GM18502 (cell line): ENCODE measurements at regions not wholly inside any gene's neighbourhood (a gene's known extent, or its start where the extent isn't known, plus 50 kb on each side); places are given as distances from the start of the nearest gene placed in this dataset.
"Not testable (repeated sequence)": the region's sequence is repeated elsewhere in the genome, so short reads cannot be mapped to it uniquely, and the experiment has no call there.

Source experiments
- ATAC-seq: cut with Tn5 transposase; IDR thresholded peaks from one replicate; pipeline ENCODE4 v1.9.1; 2021; ENCODE audit warnings: mild to moderate bottlenecking; ENCODE audit not compliant: unreplicated experiment, poor library complexity

DNA sequence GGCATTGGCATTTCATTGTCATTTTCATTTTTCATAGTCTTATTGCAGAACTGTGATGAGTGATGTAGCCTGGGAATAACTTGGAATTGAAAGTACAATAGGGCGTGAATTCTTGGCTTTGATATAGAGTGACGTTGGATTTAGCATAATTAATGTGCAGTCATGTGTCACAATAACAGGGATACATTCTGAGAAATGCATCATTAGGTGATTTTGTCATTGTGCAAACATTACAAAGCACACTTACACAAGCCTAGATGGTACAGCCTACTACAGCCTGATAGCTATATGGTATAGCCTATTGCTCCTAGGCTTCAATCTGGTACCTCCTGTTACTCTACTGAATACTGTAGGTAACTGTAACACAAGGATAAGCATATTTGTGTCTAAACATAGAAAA, 300.8 kb downstream of the DTHD1 start:
- ATAC-seq, result no peak

DNA sequence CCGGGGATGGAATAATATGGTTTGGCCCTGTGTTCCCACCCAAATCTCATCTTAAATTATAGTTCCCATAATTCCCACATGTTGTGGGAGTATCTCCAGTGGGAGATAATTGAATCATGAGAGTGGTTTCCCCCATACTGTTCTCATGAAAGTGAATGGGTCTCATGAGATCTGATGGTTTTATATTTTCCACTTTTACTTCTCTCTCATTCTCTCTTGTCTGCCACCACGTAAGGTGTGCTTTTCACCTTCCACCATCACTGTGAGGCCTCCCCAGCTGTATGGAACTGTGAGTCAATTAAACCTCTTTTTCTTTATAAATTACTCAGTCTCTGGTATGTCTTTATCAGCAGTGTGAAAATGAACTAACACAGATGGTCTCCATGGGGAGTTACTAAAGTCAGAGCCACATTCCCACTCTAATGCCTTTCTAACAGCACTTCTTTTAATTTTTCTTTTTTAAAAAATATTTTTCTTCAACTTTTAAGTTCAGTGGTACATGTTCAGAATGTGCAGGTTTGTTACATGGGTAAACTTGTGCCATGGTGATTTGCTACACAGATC, 306.6 kb downstream of the DTHD1 start:
- no peak for ATAC-seq

DNA sequence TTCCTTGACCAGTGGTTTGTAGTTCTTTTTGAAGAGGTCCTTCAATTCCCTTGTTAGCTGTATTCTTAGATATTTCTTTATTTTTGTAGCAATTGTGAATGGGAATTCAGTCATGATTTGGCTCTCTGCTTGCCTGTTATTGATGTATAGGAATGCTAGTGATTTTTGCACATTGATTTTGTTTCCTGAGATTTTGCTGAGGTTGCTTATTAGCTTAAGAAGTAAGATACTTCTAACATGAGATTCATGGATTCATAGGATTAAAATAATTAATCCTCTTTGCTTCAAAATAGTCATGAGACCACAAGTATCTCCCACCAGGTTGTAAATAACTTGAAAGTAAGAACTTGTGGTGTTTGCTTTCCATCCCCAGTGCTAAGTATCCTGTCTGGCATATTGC, 308.9 kb downstream of the DTHD1 start:
- ATAC-seq, result no peak

DNA sequence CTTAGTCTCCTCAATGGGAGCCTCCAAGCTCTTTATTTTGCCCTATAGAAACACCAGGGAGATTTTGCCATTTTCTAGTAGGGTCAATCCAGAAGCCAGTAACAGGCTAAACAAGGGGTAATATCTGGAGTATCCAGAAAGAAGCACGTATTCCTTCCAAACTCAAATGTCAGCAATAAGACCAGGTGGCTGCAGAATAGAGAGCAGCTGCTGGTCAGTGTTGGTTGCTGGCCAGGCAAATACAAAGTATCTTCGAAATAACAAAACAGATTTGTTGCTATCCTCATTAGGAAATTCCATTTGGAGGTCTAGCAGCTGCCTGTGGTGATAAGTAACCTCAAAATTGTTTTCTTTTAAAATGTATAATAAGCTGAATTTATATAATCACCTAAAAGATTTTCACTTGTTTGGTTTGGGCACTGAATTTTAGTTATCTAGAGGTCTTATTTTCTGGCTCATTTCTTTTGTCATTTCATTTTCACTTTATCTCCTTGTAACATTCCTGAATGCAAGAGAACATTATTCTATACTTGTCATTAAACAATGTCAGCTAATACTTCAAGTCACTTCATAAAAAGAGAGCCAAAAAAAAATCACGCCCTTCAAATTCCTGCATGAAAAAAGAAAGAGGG, 320.6 kb downstream of the DTHD1 start:
- ATAC-seq, result no peak

DNA sequence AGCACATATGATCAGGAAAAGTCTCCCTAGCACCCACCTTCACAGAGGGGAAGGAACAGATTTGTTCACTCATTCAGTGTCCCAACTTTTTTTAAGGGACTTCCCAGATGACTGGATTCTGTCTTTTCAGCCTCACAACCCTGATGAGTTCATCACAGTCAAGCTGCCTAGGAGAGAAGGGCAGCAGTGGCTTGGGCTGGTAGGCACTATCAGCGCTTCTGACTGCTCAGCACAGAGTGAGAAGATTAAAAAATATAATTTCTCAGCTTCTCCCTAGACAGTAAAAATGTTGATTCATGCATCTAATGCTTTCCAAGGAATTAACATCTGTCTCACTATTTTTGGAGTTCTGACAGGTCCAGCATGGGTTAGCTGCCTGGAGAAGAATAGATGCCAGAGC, 328.2 kb downstream of the DTHD1 start:
- peak; percentile 83 for ATAC-seq

DNA sequence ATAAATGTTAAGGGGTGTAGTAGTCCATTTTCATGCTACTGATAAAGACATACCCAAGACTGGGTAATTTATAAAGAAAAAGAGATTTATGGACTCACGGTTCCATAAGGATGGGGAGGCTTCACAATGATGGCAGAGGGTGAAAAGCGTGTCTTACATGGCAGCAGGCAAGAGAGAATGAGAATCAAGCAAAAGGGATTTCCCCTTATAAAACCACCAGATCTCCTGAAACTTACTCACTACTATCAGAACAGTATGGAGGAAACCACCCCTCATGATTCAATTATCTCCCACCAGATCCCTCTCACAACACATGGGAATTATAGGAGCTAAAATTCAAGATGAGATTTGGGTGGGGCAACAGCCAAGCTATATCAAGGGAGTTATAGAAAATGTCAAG, 329.2 kb downstream of the DTHD1 start:
- no peak for ATAC-seq

DNA sequence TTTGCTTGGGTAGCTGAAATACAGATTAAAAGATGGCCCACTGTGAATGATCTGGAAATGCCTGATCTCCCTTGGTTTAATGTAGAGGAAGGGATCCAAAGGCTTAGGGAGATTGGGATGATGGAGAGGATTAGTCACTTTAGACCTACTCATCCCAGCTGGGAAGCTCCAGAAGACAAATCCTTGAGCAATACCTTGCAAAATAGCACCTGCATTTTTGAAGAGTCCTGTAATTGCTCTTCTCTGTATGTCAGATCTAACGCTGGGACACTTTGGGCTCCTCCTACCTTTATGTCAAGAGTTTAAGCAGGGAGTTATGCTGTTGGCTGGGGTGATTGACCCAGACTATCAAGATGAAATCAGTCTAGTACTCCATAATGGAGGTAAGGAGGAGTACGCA, 331.7 kb downstream of the DTHD1 start:
- not testable (repeated sequence) for ATAC-seq

DNA sequence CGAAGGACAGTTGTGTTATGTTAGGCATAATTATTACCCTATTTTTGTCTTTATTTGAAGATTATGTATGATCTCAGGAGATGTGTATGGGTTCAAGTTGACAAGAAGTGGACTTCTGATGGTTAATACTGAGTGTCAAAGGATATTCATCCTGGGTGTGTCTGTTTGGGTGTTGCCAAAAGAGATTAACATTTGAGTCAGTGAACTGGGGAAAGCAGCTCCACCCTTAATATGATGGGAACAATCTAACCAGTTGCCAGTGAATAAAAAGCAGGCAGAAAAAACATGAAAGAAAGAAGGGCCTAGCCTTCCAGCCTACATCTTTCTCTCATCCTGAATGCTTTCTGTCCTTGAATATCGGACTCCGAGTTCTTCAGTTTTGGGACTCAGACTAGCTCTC, 332.6 kb downstream of the DTHD1 start:
- ATAC-seq, result no peak

DNA sequence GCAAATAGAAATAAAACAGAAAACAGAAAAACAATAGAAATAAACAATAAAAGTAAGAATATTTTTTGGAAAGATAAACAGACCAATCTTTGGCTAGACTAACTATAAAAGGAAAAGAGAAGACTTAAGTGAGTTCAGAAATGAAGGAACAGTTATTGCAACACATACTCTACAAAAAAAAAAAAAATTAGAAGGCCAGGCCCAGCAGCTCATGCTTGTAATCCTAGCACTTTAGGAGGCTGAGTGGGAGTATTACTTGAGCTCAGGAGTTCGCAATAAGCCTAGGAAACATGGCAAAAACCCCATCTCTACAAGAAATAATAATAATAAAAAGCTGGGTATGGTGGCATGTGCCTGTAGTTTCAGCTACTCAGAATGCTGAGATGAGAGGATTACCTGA, 336.7 kb downstream of the DTHD1 start:
- ATAC-seq, result no peak

DNA sequence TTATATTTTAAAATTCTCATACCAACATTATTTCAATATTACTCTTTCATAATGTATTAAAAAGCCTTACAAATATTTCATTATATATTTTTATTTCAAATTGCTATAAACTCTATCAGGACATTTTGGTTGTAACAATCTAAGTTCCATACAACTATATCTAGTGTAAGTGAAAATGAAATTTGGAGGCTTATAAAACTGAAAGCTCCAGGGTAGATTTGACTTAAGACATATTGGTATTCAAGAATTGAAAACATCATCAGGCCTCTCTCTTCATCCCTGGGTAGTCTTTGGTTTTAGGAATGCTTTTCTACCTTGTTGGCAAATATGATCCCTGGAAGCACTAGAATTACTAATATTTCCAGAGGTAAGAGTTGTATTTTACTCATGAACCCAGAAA, 342.6 kb downstream of the DTHD1 start:
- no peak for ATAC-seq

DNA sequence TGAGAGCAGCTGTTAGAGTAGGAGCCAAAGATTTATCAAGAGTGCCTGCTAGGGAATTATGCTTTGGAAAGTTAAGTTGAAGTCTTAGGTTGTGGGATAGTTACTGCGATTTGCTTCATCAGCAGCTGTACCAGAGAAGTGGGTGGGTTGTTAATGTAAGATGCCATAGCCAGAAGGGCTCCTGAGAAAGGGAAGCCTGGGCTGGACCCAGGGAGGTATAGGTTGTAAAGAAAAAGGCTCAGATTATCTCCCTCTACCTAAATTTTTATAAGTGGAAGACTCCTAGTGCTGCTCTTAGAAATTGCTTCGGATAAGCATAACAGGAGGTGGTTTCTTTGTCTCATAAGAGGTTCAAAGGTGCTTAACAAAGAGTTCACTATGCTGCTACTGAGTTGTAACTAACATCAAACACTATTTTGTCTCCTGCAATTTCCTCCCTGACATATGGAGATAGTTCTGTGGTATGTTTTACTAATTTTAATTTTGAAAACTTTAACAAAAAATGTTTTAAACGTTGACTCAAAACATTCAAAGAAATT, 356.9 kb downstream of the DTHD1 start:
- no peak for ATAC-seq

DNA sequence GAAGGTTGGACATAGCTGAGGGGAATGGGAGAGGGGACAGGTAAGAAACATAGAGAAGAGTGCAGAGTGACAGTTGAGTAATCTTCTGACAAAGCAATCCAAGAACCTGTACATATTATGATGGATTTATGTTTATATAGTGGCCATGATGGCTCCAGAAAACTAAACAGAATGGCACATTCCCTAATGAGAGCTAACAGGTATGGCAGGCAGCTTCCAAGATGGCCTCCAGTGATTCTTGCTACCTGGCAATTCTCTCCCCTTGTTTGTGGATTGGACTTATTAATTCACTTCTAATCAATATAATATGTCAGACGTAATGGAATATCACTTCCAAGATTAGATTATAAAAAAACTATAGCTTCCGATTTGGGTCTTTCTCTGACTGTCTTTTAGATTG, 359.5 kb downstream of the DTHD1 start:
- no peak for ATAC-seq

DNA sequence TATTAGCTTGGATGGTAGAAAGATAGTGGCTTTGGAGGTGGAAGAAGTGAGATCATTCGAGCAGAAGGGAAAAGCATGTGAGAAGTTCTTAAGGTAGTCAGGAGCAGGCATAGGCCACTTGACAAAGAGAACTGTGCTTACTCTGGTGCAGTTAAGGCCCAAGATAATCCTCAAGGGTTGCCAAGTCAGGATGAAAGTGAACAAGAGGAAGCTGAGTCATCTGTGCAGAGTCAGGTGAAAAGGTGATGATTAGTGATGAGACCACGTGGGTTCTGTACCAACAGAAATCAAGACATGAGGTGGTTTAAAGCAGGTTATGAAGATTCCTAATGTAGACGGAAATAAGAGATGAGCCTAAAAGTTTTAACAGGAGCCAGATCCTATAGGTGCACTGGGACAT, 369.8 kb downstream of the DTHD1 start:
- ATAC-seq, result peak; percentile 99

DNA sequence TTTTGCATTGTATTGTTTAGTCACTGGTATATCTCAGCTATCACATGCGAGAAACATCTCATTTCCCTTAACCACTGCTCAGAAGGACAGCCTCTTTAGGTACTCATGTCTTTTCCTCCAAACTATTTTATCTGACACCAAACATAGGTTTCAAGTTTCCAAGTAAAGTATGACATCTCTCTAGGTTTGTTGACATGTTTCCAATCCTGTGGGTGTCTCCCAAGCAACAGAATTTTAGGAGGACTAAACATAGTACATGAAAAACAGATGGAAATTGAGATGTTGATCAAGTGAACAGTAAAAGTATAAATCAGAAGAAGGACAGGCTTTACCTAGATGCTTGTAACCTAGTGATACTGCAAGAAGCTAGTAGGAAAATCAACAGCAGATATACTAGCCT, 371.4 kb downstream of the DTHD1 start:
- no peak for ATAC-seq

DNA sequence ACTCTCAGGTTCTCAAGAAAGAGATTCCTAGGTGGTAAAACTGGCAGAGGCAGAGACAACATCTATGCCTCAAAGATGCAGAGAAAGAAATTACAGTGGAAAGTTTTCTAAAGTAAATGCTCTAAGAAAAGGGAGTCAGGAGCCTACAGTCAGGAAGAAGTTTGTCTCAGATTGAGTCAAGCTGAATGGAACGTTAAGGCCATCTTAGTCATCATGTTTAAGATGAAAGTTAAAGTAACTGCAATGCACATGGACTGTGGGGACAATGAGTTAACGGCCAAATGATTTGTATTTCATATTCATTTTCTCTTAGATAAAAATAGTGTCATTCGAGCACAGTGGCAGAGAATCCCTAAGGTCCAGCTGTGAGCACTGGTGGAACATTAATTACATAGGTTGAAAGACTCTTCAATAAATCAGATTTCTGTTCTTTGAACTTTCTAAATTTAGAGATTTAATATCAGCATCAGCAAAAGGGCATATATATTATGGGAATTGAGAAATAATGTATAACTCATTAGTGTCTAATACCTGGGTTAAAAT, 384.6 kb downstream of the DTHD1 start:
- no peak for ATAC-seq

DNA sequence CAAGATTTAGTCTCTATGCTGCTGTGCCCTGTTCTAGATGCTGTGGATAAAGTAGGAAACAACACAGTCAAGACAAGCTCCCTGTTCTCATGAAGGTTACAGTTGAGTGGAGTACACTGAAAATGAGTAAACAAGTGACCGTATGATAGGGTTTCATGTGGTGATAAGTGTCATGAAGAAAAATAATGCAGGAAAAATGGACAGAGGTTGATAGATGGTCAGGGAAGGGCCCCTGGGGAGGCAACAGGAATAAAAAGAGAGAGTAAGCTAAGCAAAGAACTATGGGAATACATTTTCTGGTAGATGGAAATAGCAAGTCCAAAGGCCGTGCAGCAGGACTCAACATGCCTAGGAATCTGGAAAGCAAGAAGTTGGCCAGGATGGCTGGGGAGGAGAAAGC, 394.0 kb downstream of the DTHD1 start:
- ATAC-seq, result no peak

DNA sequence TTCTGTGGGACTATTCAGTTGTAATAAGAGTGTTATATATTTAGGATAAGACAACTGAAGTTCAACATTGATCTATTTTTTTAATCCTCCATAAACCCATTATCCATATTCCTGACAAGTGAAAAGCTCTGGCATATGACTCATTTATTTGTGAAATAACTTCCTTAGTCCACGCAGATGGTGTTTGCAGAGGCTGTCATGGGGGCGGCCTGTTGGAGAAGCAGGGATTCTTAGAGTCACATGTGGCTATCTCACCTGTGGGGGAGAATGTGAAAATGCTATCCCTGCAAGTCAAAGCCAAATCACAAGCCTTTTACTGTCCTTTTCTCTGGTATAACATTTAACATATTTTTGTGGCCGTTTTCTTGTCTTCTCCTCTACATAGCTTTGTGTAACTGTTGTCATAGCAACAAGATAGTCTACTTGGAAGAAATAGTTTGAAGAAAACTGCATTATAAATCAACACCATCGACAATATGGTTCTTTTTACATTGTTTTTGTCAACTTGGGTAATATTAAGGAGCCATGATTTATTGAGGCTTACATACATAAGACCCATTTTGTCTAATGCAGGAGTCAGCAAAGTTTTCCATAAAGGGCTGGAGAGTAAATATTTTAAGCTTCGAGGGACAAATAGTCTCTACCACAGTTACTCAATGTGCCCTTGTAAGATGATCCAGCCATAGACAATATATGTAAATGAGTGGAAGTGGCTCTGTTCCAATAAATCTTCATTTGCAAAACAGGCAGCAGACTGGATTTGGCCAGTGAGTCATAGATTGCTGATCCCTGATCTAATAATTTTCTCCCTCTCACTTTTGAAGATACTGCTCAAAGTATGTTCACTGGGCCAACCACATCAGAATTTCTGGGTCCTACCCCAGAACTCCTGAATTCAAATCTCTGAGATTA, 395.0 kb downstream of the DTHD1 start:
- ATAC-seq, result no peak

DNA sequence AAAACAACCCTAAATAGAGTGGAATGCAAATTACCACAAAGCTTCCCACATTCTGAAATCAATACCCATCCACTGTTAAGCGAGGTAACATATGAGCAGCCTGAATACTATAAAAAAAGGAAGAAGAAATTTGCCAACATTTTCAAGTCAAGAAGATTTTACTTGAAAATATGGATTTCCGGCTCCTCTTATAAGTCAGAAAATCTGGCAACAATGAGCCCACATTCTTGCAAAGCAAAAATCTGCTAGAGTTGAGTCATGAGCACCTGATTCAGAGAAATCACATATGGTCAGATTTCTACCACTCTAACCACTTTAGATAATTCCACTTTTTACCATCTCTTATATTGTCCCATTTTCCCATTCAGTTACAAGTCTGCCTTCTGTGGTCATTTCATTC, 395.7 kb downstream of the DTHD1 start:
- no peak for ATAC-seq

DNA sequence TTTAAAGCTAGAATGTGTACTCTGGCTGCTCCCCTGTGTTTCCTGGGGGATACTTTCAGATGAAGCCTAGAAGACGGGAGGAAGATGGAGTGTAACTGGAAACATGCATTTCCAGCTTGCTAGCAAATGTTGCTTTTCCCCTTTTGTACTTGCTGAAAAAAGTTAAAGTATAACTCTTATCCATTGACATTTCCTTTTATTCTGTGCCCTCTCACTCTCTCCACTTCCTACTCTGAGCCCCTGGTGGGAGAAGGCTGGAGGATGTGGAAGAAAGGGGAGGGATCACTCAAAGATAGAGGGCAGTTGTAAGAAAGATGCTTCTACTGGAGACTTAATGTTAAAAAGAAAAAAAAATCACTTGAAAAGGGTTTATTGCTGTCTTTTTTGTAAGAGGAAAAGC, 396.5 kb downstream of the DTHD1 start:
- ATAC-seq, result no peak

DNA sequence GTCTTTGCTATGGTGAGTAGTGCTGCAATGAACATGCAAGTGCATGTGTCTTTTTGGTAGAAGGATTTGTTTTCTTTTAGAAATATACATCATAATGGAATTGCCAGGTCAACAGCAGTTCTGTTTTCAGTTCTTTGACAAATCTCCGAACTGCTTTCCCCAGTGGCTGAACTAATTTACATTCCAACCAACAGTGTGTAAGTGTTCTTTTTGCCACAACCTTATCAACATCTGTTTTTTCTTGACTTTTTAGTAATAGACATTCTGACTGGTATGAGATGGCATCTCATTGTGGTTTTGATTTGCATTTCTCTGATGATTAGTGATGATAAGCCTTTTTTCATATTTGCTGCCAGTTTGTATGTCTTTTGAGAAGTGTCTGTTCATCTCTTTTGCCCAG, 406.3 kb downstream of the DTHD1 start:
- no peak for ATAC-seq

DNA sequence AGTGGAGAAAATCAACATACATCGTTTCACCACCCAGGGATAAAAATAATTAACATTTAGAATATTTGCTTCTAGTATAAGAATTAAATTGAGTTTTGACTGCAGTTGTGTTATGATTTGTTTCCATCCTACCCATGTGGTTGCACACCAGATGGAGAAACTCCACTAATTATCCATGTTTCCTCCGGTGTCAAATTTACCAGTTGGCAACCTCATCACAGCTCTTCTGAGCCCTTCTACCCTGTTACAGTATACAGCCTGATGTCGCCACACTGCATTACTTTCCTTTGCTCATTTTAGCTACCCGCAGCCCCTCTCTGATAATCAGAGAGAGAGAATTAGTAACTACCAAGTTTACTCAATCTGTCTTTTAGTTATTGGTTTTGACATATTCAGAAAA, 411.2 kb downstream of the DTHD1 start:
- ATAC-seq, result no peak
